ENCODE measurements at regions not wholly inside any gene's neighbourhood (a gene's known extent, or its start where the extent isn't known, plus 50 kb on each side); places are given as distances from the start of the nearest gene placed in this dataset.
"Not testable (repeated sequence)": the region's sequence is repeated elsewhere in the genome, so short reads cannot be mapped to it uniquely, and the experiment has no call there.

GRCh38 chr22:10526079-10526478 is 5001.9 kb upstream of the OR11H1 start:
- not testable (repeated sequence) for H3K27ac Mint-ChIP-seq; H3K27me3 Mint-ChIP-seq; H3K4me3 Mint-ChIP-seq; DNase-seq; H3K4me1 Mint-ChIP-seq (ENCODE audit: low read depth in 2 of 2); ATAC-seq (replicated peaks); H3K9me3 Mint-ChIP-seq; H3K36me3 Mint-ChIP-seq (ENCODE audit: insufficient read depth)

GRCh38 chr22:10531141-10531540 is 4996.9 kb upstream of the OR11H1 start:
- DNase-seq; ATAC-seq (replicated peaks); H3K27ac Mint-ChIP-seq; H3K27me3 Mint-ChIP-seq; H3K36me3 Mint-ChIP-seq (ENCODE audit: insufficient read depth); H3K9me3 Mint-ChIP-seq; H3K4me1 Mint-ChIP-seq (ENCODE audit: low read depth in 2 of 2); H3K4me3 Mint-ChIP-seq: not testable (repeated sequence)

- not testable (repeated sequence) for H3K27ac Mint-ChIP-seq; DNase-seq; H3K4me1 Mint-ChIP-seq (ENCODE audit: low read depth in 2 of 2); H3K4me3 Mint-ChIP-seq; ATAC-seq (replicated peaks); H3K27me3 Mint-ChIP-seq; H3K9me3 Mint-ChIP-seq; H3K36me3 Mint-ChIP-seq (ENCODE audit: insufficient read depth)
Measured at GRCh38 chr22:10572531-10572930, 4955.5 kb upstream of the OR11H1 start.

GRCh38 chr22:10601071-10601470 is 4926.9 kb upstream of the OR11H1 start:
- ATAC-seq (replicated peaks); H3K27me3 Mint-ChIP-seq; H3K4me3 Mint-ChIP-seq; H3K27ac Mint-ChIP-seq; H3K9me3 Mint-ChIP-seq; DNase-seq; H3K4me1 Mint-ChIP-seq (ENCODE audit: low read depth in 2 of 2); H3K36me3 Mint-ChIP-seq (ENCODE audit: insufficient read depth): not testable (repeated sequence)

GRCh38 chr22:10631961-10632360 is 4896.0 kb upstream of the OR11H1 start:
- not testable (repeated sequence) for H3K27me3 Mint-ChIP-seq; H3K4me1 Mint-ChIP-seq (ENCODE audit: low read depth in 2 of 2); H3K36me3 Mint-ChIP-seq (ENCODE audit: insufficient read depth); H3K4me3 Mint-ChIP-seq; DNase-seq; H3K27ac Mint-ChIP-seq; ATAC-seq (replicated peaks); H3K9me3 Mint-ChIP-seq

- not testable (repeated sequence) for H3K27ac Mint-ChIP-seq; H3K4me3 Mint-ChIP-seq; H3K27me3 Mint-ChIP-seq; H3K36me3 Mint-ChIP-seq (ENCODE audit: insufficient read depth); ATAC-seq (replicated peaks); DNase-seq; H3K4me1 Mint-ChIP-seq (ENCODE audit: low read depth in 2 of 2)
- H3K9me3 Mint-ChIP-seq = peaks cover 0 to 11% of the 10 kb centered on the region in 2 donors
Measured at GRCh38 chr22:10635341-10635740, 4892.7 kb upstream of the OR11H1 start.

- not testable (repeated sequence) for H3K4me1 Mint-ChIP-seq (ENCODE audit: low read depth in 2 of 2); H3K27me3 Mint-ChIP-seq; H3K9me3 Mint-ChIP-seq; ATAC-seq (replicated peaks); H3K4me3 Mint-ChIP-seq; H3K36me3 Mint-ChIP-seq (ENCODE audit: insufficient read depth); H3K27ac Mint-ChIP-seq; DNase-seq
Measured at GRCh38 chr22:10662818-10663217, 4865.2 kb upstream of the OR11H1 start.

- H3K9me3 Mint-ChIP-seq; DNase-seq; H3K4me1 Mint-ChIP-seq (ENCODE audit: low read depth in 2 of 2); H3K27ac Mint-ChIP-seq; H3K4me3 Mint-ChIP-seq; H3K36me3 Mint-ChIP-seq (ENCODE audit: insufficient read depth); H3K27me3 Mint-ChIP-seq; ATAC-seq (replicated peaks): not testable (repeated sequence)
Measured at GRCh38 chr22:10673065-10673464, 4854.9 kb upstream of the OR11H1 start.

- H3K36me3 Mint-ChIP-seq (ENCODE audit: insufficient read depth); ATAC-seq (replicated peaks); H3K27ac Mint-ChIP-seq; H3K4me1 Mint-ChIP-seq (ENCODE audit: low read depth in 2 of 2); H3K27me3 Mint-ChIP-seq; H3K4me3 Mint-ChIP-seq; DNase-seq: not testable (repeated sequence)
- H3K9me3 Mint-ChIP-seq = peaks cover 2 to 20% of the 10 kb centered on the region in 2 donors
Measured at GRCh38 chr22:10678720-10679119, 4849.3 kb upstream of the OR11H1 start.

- not testable (repeated sequence) for H3K4me1 Mint-ChIP-seq (ENCODE audit: low read depth in 2 of 2); ATAC-seq (replicated peaks); H3K27me3 Mint-ChIP-seq
Measured at GRCh38 chr22:10685436-10685835, 4842.6 kb upstream of the OR11H1 start.

GRCh38 chr22:10687256-10687655 is 4840.7 kb upstream of the OR11H1 start:
- not testable (repeated sequence) for ATAC-seq (replicated peaks); H3K27ac Mint-ChIP-seq; H3K4me3 Mint-ChIP-seq; H3K4me1 Mint-ChIP-seq (ENCODE audit: low read depth in 2 of 2); H3K9me3 Mint-ChIP-seq; H3K27me3 Mint-ChIP-seq; DNase-seq; H3K36me3 Mint-ChIP-seq (ENCODE audit: insufficient read depth)

More at GRCh38 chr22:10685436-10685835, 4842.6 kb upstream of the OR11H1 start:
- not testable (repeated sequence) for H3K4me3 Mint-ChIP-seq; DNase-seq; H3K36me3 Mint-ChIP-seq (ENCODE audit: insufficient read depth); H3K27ac Mint-ChIP-seq; H3K9me3 Mint-ChIP-seq

- ATAC-seq (replicated peaks); H3K36me3 Mint-ChIP-seq (ENCODE audit: insufficient read depth); H3K27ac Mint-ChIP-seq; DNase-seq; H3K4me1 Mint-ChIP-seq (ENCODE audit: low read depth in 2 of 2); H3K4me3 Mint-ChIP-seq; H3K27me3 Mint-ChIP-seq: not testable (repeated sequence)
- peaks cover 0 to 10% of the 10 kb centered on the region in 2 donors for H3K9me3 Mint-ChIP-seq
Measured at GRCh38 chr22:10698836-10699235, 4829.2 kb upstream of the OR11H1 start.

GRCh38 chr22:10699301-10700097 is 4828.5 kb upstream of the OR11H1 start:
- peaks cover 0 to 10% of the 10 kb centered on the region in 2 donors for H3K9me3 Mint-ChIP-seq
- not testable (repeated sequence) for H3K27me3 Mint-ChIP-seq; ATAC-seq (replicated peaks); H3K4me1 Mint-ChIP-seq (ENCODE audit: low read depth in 2 of 2); H3K36me3 Mint-ChIP-seq (ENCODE audit: insufficient read depth); H3K27ac Mint-ChIP-seq; H3K4me3 Mint-ChIP-seq; DNase-seq

GRCh38 chr22:10708175-10708574 is 4819.8 kb upstream of the OR11H1 start:
- DNase-seq; H3K36me3 Mint-ChIP-seq (ENCODE audit: insufficient read depth); H3K9me3 Mint-ChIP-seq; ATAC-seq (replicated peaks); H3K4me1 Mint-ChIP-seq (ENCODE audit: low read depth in 2 of 2); H3K27ac Mint-ChIP-seq; H3K4me3 Mint-ChIP-seq; H3K27me3 Mint-ChIP-seq: not testable (repeated sequence)

All from effector memory CD8-positive, alpha-beta T cell (primary cell).